ENCODE measurements at regions not wholly inside any gene's neighbourhood (a gene's known extent, or its start where the extent isn't known, plus 50 kb on each side); places are given as distances from the start of the nearest gene placed in this dataset.

- peaks cover 6% of the 10 kb centered on the region for H3K9me3 Mint-ChIP-seq
- H3K36me3 Mint-ChIP-seq (ENCODE audit: low read depth) = peaks cover 2% of the 10 kb centered on the region
- H3K27ac Mint-ChIP-seq = no peak overlapping the region
- H3K4me3 Mint-ChIP-seq = no peak overlapping the region
- peaks cover 8% of the 10 kb centered on the region for H3K4me1 Mint-ChIP-seq (ENCODE audit: low read depth)
- peaks cover 7% of the 10 kb centered on the region for H3K27me3 Mint-ChIP-seq (ENCODE audit: low read depth)
These were observed 187.2 kb upstream of the SOX4 start for GRCh38 chr6:21406316-21406715.

- H3K36me3 Mint-ChIP-seq (ENCODE audit: low read depth) = peaks cover 2% of the 10 kb centered on the region
- no peak overlapping the region for H3K4me3 Mint-ChIP-seq
- H3K4me1 Mint-ChIP-seq (ENCODE audit: low read depth) = no peaks in the 10 kb centered on the region
- H3K27me3 Mint-ChIP-seq (ENCODE audit: low read depth) = peaks cover 8% of the 10 kb centered on the region
- no peak overlapping the region for H3K27ac Mint-ChIP-seq
- peaks cover 6% of the 10 kb centered on the region for H3K9me3 Mint-ChIP-seq
These were observed 184.3 kb upstream of the SOX4 start for GRCh38 chr6:21409231-21409630.

- Mint-ChIP-seq H3K9me3 (no peaks in the 10 kb centered on the region), H3K27ac (no peak overlapping the region), H3K27me3 (ENCODE audit: low read depth) (peaks cover 4% of the 10 kb centered on the region), H3K4me3 (no peak overlapping the region), H3K4me1 (ENCODE audit: low read depth) (no peaks in the 10 kb centered on the region), H3K36me3 (ENCODE audit: low read depth) (no peaks in the 10 kb centered on the region)
These were observed 180.1 kb upstream of the SOX4 start for GRCh38 chr6:21413428-21413827.

- peaks cover 6% of the 10 kb centered on the region for H3K27me3 Mint-ChIP-seq (ENCODE audit: low read depth)
These were observed 179.5 kb upstream of the SOX4 start for GRCh38 chr6:21414065-21414464.

GRCh38 chr6:21420146-21420878, 173.2 kb upstream of the SOX4 start:
- Mint-ChIP-seq H3K27me3 (ENCODE audit: low read depth) (peaks cover 4% of the 10 kb centered on the region), H3K4me1 (ENCODE audit: low read depth) (no peaks in the 10 kb centered on the region), H3K36me3 (ENCODE audit: low read depth) (no peaks in the 10 kb centered on the region), H3K9me3 (no peaks in the 10 kb centered on the region), H3K4me3 (no peak overlapping the region), H3K27ac (no peak overlapping the region)

More at GRCh38 chr6:21414065-21414464, 179.5 kb upstream of the SOX4 start:
- Mint-ChIP-seq H3K27ac (no peak overlapping the region), H3K4me3 (no peak overlapping the region), H3K9me3 (no peaks in the 10 kb centered on the region), H3K4me1 (ENCODE audit: low read depth) (no peaks in the 10 kb centered on the region), H3K36me3 (ENCODE audit: low read depth) (no peaks in the 10 kb centered on the region)

GRCh38 chr6:21420926-21421325, 172.6 kb upstream of the SOX4 start:
- no peaks in the 10 kb centered on the region for H3K36me3 Mint-ChIP-seq (ENCODE audit: low read depth)
- no peak overlapping the region for H3K4me3 Mint-ChIP-seq
- H3K4me1 Mint-ChIP-seq (ENCODE audit: low read depth) = no peaks in the 10 kb centered on the region
- H3K9me3 Mint-ChIP-seq = no peaks in the 10 kb centered on the region
- peaks cover 7% of the 10 kb centered on the region for H3K27me3 Mint-ChIP-seq (ENCODE audit: low read depth)
- H3K27ac Mint-ChIP-seq = no peak overlapping the region

GRCh38 chr6:21423106-21423854, 170.3 kb upstream of the SOX4 start:
- Mint-ChIP-seq H3K4me3 (no peak overlapping the region), H3K4me1 (ENCODE audit: low read depth) (no peaks in the 10 kb centered on the region), H3K36me3 (ENCODE audit: low read depth) (no peaks in the 10 kb centered on the region)

GRCh38 chr6:21426841-21427490, 166.6 kb upstream of the SOX4 start:
- no peaks in the 10 kb centered on the region for H3K4me1 Mint-ChIP-seq (ENCODE audit: low read depth)
- H3K4me3 Mint-ChIP-seq = no peak overlapping the region
- H3K9me3 Mint-ChIP-seq = no peaks in the 10 kb centered on the region
- H3K27ac Mint-ChIP-seq = no peak overlapping the region
- no peaks in the 10 kb centered on the region for H3K36me3 Mint-ChIP-seq (ENCODE audit: low read depth)
- H3K27me3 Mint-ChIP-seq (ENCODE audit: low read depth) = peaks cover 13% of the 10 kb centered on the region

More at GRCh38 chr6:21423106-21423854, 170.3 kb upstream of the SOX4 start:
- Mint-ChIP-seq H3K27me3 (ENCODE audit: low read depth) (peaks cover 7% of the 10 kb centered on the region), H3K27ac (no peak overlapping the region), H3K9me3 (no peaks in the 10 kb centered on the region)

- H3K9me3 Mint-ChIP-seq = no peaks in the 10 kb centered on the region
- H3K27ac Mint-ChIP-seq = no peak overlapping the region
- no peak overlapping the region for H3K4me3 Mint-ChIP-seq
- H3K27me3 Mint-ChIP-seq (ENCODE audit: low read depth) = peaks cover 17% of the 10 kb centered on the region
- H3K4me1 Mint-ChIP-seq (ENCODE audit: low read depth) = no peaks in the 10 kb centered on the region
- H3K36me3 Mint-ChIP-seq (ENCODE audit: low read depth) = no peaks in the 10 kb centered on the region
These were observed 164.3 kb upstream of the SOX4 start for GRCh38 chr6:21429291-21429690.

- peaks cover 14% of the 10 kb centered on the region for H3K27me3 Mint-ChIP-seq (ENCODE audit: low read depth)
- no peaks in the 10 kb centered on the region for H3K36me3 Mint-ChIP-seq (ENCODE audit: low read depth)
- no peak overlapping the region for H3K27ac Mint-ChIP-seq
- H3K4me1 Mint-ChIP-seq (ENCODE audit: low read depth) = no peaks in the 10 kb centered on the region
- H3K9me3 Mint-ChIP-seq = no peaks in the 10 kb centered on the region
- no peak overlapping the region for H3K4me3 Mint-ChIP-seq
These were observed 162.0 kb upstream of the SOX4 start for GRCh38 chr6:21431526-21431925.

GRCh38 chr6:21436625-21437024, 156.9 kb upstream of the SOX4 start:
- peaks cover 22% of the 10 kb centered on the region for H3K4me1 Mint-ChIP-seq (ENCODE audit: low read depth)
- H3K27me3 Mint-ChIP-seq (ENCODE audit: low read depth) = peaks cover 9% of the 10 kb centered on the region
- H3K4me3 Mint-ChIP-seq = no peak overlapping the region
- H3K36me3 Mint-ChIP-seq (ENCODE audit: low read depth) = no peaks in the 10 kb centered on the region
- no peaks in the 10 kb centered on the region for H3K9me3 Mint-ChIP-seq
- H3K27ac Mint-ChIP-seq = no peak overlapping the region

GRCh38 chr6:21437581-21437980, 156.0 kb upstream of the SOX4 start:
- H3K27ac Mint-ChIP-seq = no peak overlapping the region
- peaks cover 22% of the 10 kb centered on the region for H3K4me1 Mint-ChIP-seq (ENCODE audit: low read depth)
- no peaks in the 10 kb centered on the region for H3K9me3 Mint-ChIP-seq
- peaks cover 3% of the 10 kb centered on the region for H3K27me3 Mint-ChIP-seq (ENCODE audit: low read depth)
- H3K4me3 Mint-ChIP-seq = no peak overlapping the region
- H3K36me3 Mint-ChIP-seq (ENCODE audit: low read depth) = no peaks in the 10 kb centered on the region

- H3K4me3 Mint-ChIP-seq = peak overlapping the region; percentile 39
- H3K27ac Mint-ChIP-seq = peak overlapping the region; percentile 74
- H3K27me3 Mint-ChIP-seq (ENCODE audit: low read depth) = peaks cover 11% of the 10 kb centered on the region
- H3K4me1 Mint-ChIP-seq (ENCODE audit: low read depth) = peaks cover 22% of the 10 kb centered on the region
- H3K36me3 Mint-ChIP-seq (ENCODE audit: low read depth) = no peaks in the 10 kb centered on the region
- no peaks in the 10 kb centered on the region for H3K9me3 Mint-ChIP-seq
These were observed 155.1 kb upstream of the SOX4 start for GRCh38 chr6:21438237-21438985.

- Mint-ChIP-seq H3K36me3 (ENCODE audit: low read depth) (no peaks in the 10 kb centered on the region), H3K4me3 (no peak overlapping the region), H3K4me1 (ENCODE audit: low read depth) (peaks cover 22% of the 10 kb centered on the region), H3K9me3 (no peaks in the 10 kb centered on the region), H3K27ac (no peak overlapping the region), H3K27me3 (ENCODE audit: low read depth) (peaks cover 15% of the 10 kb centered on the region)
These were observed 154.6 kb upstream of the SOX4 start for GRCh38 chr6:21438986-21439352.
